HEK293T (cell line): ENCODE measurements at regions not wholly inside any gene's neighbourhood (a gene's known extent, or its start where the extent isn't known, plus 50 kb on each side); places are given as distances from the start of the nearest gene placed in this dataset.

Experiments used
- CTBP1 ChIP-seq: fragments of 450-650 bp; IDR thresholded peaks from 2 replicates; pipeline ENCODE4 v1.6.1; 2016; ENCODE audit warnings: borderline replicate concordance
- FOXA1 ChIP-seq: fragments of 450-650 bp; IDR thresholded peaks from 2 replicates; pipeline ENCODE4 v1.6.1; 2016; ENCODE audit warnings: mild to moderate bottlenecking
- FOXK2 ChIP-seq: fragments of 450-650 bp; IDR thresholded peaks from 2 replicates; pipeline ENCODE4 v1.6.1; 2016; ENCODE audit warnings: mild to moderate bottlenecking
- L3MBTL2 ChIP-seq: fragments of 450-650 bp; conservative IDR thresholded peaks from 2 replicates; pipeline ENCODE4 v1.6.1; 2016; ENCODE audit warnings: mild to moderate bottlenecking
- SP1 ChIP-seq: fragments of 450-650 bp; IDR thresholded peaks from 2 replicates; pipeline ENCODE4 v1.6.1; 2017

DNA sequence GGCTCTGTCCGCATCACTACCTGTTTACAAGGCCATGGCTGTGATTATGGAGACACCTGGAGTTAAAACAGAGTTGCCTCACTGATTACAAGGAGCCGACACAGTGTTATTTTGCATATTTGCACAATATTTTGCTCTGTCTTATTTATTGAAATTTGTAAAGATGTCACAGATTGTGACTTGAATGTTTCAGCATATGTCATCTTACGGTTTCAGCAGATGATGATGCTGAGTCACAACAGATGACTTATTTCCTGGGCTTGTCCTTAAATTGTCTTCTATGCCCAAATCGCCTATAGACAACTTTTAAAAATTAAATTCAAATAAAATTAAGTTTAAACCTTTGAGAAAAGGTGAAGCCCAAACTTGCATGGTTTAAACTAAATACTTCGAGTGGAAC is 87.1 kb upstream of the INPP4B start:
- no peak for TF ChIP-seq SP1
- TF ChIP-seq FOXK2, result no peak
- TF ChIP-seq L3MBTL2, result no peak
- TF ChIP-seq CTBP1, result no peak
- no peak for TF ChIP-seq FOXA1
